ENCODE measurements at regions not wholly inside any gene's neighbourhood (a gene's known extent, or its start where the extent isn't known, plus 50 kb on each side); places are given as distances from the start of the nearest gene placed in this dataset.

DNA sequence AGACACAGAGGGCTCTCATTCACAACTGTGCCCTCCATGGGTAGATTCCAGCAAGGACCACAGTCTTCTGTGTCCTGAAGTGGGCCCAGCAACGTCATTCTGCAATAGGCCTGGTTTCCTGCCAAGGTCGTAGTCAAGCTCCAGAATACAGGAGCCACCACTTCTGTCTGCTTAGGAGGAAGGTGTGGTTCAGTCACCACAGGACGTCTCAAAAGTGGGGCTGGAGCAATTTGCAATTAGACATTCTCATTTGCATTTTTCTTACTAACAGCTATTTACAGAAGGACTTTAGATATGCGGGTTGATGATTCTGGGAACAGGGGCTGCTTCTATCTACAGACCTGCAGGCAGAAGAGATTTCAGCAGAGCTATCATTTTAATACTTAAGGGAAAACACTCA is 58.7 kb upstream of the MYRIP start:
- TF ChIP-seq, protein P1, sequence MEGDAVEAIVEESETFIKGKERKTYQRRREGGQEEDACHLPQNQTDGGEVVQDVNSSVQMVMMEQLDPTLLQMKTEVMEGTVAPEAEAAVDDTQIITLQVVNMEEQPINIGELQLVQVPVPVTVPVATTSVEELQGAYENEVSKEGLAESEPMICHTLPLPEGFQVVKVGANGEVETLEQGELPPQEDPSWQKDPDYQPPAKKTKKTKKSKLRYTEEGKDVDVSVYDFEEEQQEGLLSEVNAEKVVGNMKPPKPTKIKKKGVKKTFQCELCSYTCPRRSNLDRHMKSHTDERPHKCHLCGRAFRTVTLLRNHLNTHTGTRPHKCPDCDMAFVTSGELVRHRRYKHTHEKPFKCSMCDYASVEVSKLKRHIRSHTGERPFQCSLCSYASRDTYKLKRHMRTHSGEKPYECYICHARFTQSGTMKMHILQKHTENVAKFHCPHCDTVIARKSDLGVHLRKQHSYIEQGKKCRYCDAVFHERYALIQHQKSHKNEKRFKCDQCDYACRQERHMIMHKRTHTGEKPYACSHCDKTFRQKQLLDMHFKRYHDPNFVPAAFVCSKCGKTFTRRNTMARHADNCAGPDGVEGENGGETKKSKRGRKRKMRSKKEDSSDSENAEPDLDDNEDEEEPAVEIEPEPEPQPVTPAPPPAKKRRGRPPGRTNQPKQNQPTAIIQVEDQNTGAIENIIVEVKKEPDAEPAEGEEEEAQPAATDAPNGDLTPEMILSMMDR (IDR thresholded peaks at IDR 0.05), result no peak
- no peak for TF ChIP-seq POLR2A (IDR thresholded peaks at IDR 0.05)
